ENCODE measurements at regions not wholly inside any gene's neighbourhood (a gene's known extent, or its start where the extent isn't known, plus 50 kb on each side); places are given as distances from the start of the nearest gene placed in this dataset.
"Not testable (repeated sequence)": the region's sequence is repeated elsewhere in the genome, so short reads cannot be mapped to it uniquely, and the experiment has no call there.

DNA sequence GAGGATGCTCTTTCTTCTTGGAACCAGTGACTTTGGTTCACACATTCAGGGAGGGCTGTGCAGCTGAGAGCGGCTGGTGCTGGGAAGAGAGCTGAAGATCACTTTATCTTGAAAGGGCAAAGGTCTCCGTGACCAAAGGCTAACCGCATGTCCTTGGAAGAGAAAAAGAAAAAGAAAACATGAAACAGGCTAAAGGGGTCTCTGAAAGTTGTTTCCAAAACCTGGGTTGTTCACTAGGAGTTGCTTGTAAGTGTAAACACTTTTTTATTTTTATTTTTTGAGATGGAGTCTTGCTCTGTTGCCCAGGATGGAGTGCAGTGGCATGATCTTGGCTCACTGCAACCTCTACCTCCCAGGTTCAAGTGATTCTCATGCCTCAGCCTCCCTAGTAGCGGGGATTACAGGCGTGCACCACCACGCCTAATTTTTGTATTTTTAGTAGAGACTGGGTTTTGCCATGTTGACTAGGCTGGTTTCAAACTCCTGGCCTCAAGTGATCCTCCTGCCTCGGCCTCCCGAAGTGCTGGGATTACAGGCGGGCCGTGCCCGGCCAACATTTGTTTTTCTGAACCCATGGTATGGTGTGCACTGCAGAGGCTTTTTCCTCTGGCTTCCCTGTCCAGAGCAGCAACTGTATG is 208.6 kb downstream of the C9orf50 start:
- not testable (repeated sequence) for H3K27me3 ChIP-seq, H3K36me3 ChIP-seq, H3K4me3 ChIP-seq, H3K9me3 ChIP-seq, DNase-seq

DNA sequence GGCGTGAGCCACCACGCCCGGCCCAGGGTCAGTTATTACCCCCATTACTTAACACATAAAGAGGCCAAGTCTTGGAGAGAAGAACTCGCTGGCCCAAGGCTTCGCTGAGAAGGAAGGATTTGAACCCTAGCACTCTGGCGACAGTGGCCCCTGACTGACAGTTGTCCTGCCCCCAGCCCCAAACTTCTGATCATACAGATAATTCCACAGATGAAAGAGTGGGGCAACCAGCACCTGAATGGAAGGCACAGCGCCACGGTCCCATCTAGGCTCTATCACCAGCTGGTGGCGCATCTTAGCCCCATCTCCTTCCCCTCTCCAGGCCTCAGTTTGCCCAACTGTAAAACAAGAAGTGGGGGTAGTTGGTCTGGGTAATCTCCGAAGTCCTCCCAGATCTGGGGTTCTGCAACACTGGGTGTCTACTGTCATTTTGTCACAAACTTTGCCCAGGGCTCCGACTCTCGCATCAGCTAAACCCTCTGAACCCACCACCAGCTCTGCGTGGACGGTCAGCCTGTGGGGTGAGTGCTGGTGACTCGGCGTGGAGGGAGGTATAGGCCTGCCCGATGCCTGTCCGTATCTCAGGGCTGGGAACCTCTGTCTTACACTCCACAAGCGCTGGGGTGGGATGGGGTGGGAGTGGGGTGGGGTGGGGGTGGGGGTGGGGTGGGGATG is 209.3 kb downstream of the C9orf50 start:
- H3K27me3 ChIP-seq: no peaks in the 10 kb centered on the region
- no peak overlapping the region for H3K4me3 ChIP-seq
- no peaks in the 10 kb centered on the region for H3K9me3 ChIP-seq
- H3K36me3 ChIP-seq: no peaks in the 10 kb centered on the region
- no peak for DNase-seq

DNA sequence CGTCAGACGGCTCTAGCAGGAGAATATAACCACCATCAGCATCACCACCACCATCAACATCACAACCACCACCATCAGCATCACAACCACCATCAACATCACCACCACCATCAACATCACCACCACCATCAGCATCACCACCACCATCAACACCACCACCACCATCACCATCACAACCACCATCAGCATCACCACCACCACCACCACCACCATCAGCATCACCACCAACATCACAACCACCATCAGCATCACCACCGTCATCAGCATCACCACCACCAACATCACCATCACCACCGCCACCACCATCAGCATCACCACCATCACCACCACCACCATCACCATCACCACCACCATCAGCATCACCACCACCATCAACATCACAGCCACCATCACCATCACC is 210.7 kb downstream of the C9orf50 start:
- H3K4me3 ChIP-seq: no peak overlapping the region
- H3K9me3 ChIP-seq: no peaks in the 10 kb centered on the region
- DNase-seq: no peak
- no peaks in the 10 kb centered on the region for H3K36me3 ChIP-seq
- H3K27me3 ChIP-seq: no peaks in the 10 kb centered on the region

DNA sequence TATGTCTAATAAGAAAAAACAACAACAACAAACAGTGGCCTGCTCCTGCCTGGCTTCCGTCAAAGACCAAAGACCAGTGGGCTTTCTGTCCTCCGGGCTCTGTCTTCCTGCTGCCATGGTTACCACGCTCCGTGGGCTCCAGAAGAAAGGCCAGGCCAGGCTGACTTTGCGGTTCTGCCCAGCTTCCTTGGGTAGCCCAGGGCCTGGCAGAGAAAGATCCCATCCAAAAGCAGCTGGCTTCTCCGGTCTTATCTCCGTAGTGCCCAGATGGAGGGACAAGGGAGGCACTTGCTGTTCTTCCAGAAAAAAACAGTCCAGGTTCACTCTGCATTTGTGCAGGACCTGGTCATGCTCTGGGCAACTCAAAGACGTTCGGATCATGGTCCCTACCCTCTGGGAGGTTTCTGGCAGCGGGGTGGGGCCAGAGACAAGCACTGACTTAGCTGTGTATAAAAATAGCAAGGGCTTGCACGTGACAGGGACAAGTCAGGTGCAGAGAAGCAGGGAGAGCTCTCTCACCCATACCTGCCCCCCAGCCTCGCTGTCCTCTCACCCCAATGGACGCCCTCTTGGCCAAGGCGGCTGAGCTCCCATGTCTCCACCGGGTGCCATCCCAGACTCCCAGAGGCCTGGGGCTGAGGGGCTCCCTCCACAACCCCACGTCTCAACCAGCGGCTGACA is 212.2 kb downstream of the C9orf50 start:
- no peaks in the 10 kb centered on the region for H3K9me3 ChIP-seq
- no peaks in the 10 kb centered on the region for H3K36me3 ChIP-seq
- DNase-seq: no peak
- H3K4me3 ChIP-seq: no peak overlapping the region
- H3K27me3 ChIP-seq: no peaks in the 10 kb centered on the region

DNA sequence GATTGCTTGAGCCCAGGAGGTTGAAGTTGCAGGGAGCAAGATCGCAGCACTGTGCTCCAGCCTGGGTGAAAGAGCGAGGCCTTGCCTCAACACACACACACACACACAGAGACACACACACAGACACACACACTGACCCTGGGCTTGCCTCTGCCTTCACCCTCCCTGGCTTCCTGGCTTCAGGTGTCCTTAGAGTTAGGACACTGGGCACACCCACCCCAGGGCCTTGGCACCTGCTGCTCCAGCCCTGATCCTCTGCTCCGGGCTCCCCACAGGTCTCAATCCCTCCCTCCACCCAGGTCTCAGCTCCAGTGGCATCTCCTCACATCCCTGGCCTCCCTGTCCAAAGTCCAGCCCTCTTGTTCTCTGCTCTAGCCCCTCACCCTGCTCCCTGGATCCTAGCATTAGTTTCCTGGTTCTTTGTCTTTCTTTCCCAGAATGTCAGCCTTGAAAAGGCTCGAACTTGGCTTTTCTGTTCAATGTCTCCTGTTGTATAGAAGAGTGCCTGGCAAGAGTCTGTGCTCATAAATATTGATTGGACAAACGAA is 212.9 kb downstream of the C9orf50 start:
- no peak for DNase-seq
- Histone ChIP-seq H3K27me3 (no peaks in the 10 kb centered on the region), H3K4me3 (no peak overlapping the region), H3K36me3 (no peaks in the 10 kb centered on the region), H3K9me3 (no peaks in the 10 kb centered on the region)

DNA sequence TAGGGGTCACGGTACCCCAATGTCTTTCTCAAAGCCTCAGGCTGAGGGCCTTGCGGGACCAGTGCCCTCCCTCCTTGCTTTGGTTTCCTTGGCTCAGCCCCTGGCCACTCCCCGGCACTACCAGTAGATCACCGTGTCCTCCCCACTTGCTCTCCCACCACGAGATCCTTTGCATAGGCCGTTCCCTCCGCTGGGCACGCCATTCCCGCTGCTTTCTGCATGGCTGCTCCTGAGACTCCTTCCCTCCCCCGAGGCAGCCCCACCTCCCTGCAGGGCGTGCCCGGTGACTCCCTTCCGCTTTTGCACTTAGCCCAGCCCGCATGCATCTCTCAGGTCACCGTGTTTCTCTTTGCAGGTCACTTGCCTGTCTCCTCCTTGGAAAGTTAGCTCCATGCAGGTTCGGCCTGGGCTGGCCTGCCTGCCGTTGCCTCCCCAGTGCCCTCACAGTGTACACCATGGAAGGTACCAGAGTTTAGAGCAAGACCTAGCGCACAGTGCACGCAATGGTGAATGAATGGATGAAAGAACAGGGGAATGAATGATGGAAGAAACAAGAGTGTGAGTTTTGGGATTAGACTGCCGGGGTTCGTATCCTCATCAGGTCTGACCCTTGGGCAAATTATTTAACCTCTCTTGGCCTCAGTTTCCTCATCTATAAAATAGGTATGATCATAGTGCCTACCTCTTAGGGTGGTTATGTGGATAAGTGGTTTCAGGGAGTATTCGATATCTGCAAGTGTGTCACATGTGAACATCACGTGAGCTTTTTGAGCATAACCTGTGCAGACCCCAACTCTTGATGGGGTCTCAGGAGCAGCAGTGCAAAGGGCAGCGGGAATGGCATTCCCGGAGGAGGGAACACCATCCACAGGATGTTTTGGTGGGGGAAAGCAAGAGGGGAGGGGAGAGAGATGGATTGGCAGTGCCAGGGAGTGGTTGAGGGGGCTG is 214.3 kb downstream of the C9orf50 start:
- Histone ChIP-seq H3K27me3 (no peaks in the 10 kb centered on the region), H3K9me3 (no peaks in the 10 kb centered on the region), H3K4me3 (no peak overlapping the region), H3K36me3 (no peaks in the 10 kb centered on the region)
- no peak for DNase-seq

DNA sequence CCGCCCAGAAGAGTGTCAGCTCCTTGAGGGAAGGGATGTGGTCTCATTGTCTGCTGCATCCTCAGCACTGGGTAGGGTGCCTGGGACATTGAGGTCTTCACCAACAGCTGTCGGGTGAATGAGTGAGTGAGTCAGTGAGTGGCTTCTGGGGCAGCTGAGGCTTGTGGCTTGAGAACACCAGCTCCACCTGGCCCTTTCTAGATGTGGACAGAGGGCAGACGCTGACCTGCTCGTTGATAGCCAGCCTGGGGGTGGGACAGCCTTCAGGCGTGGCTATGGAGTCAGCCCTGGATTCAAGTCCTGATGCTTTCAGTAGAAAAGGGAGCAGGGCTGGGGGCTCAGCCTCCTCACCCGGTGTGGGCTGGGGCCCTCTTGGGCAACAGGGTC is 215.1 kb downstream of the C9orf50 start:
- Histone ChIP-seq H3K36me3 (no peaks in the 10 kb centered on the region), H3K9me3 (no peaks in the 10 kb centered on the region), H3K27me3 (no peaks in the 10 kb centered on the region), H3K4me3 (no peak overlapping the region)
- DNase-seq: no peak

DNA sequence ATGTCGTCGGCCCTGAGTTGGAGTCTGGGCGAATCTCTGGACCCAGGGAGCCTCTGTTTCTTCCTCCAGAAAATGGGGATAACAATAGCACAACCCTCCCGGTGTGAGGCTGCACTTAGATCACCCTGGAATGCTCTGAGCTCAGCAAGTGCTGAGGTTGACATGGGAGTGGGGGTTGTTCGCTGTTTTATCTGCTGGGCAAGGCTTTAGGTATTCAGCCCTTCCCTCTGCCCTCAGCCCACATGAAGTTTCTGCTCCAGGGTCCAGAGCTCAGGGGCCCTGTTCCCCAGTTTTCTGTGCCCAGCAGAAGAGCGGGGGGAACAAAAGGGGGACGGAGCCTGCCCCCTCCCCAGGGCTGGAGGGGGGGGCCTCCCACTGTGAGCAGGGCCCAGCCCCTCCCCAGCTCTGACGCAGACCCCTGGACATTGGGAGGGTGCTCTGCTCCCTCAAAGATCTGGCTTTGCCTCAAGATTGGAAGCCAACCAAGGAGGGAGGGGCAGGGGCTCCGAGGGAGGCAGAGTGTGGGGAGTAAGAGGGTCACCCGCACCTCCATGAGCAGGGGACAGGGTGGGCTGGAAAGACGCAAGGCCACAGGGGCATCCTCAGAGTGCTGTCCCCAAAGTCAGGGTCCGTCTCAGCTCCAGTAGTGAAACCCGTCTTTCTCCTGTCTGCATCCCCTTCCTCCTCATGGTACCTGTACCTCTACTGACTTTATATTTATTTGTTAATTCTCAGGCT is 215.6 kb downstream of the C9orf50 start:
- DNase-seq: no peak
- H3K4me3 ChIP-seq: no peak overlapping the region
- H3K9me3 ChIP-seq: no peaks in the 10 kb centered on the region
- H3K36me3 ChIP-seq: no peaks in the 10 kb centered on the region
- no peaks in the 10 kb centered on the region for H3K27me3 ChIP-seq

DNA sequence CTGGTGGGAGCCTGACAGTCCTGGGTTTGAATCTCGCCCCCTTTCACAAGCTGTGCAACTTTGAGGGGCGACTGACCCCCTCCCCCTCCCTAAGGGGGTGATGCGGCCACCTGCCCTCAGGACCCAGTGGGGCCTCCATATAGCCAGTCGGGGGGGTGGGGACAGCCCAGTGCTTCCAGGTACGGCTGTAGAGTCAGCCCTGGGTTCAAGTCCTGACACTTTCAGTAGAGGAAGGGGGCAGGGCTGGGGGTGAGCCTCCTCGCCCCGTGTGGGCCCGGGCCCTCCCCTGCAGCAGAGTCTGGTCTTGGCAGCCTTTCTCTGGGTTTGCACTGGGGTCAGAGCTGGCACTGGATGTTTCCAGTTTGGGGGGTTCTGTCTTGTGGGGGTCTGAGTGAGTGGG is 216.3 kb downstream of the C9orf50 start:
- H3K27me3 ChIP-seq: no peaks in the 10 kb centered on the region
- no peak for DNase-seq
- H3K36me3 ChIP-seq: no peaks in the 10 kb centered on the region
- H3K9me3 ChIP-seq: no peaks in the 10 kb centered on the region
- H3K4me3 ChIP-seq: no peak overlapping the region

DNA sequence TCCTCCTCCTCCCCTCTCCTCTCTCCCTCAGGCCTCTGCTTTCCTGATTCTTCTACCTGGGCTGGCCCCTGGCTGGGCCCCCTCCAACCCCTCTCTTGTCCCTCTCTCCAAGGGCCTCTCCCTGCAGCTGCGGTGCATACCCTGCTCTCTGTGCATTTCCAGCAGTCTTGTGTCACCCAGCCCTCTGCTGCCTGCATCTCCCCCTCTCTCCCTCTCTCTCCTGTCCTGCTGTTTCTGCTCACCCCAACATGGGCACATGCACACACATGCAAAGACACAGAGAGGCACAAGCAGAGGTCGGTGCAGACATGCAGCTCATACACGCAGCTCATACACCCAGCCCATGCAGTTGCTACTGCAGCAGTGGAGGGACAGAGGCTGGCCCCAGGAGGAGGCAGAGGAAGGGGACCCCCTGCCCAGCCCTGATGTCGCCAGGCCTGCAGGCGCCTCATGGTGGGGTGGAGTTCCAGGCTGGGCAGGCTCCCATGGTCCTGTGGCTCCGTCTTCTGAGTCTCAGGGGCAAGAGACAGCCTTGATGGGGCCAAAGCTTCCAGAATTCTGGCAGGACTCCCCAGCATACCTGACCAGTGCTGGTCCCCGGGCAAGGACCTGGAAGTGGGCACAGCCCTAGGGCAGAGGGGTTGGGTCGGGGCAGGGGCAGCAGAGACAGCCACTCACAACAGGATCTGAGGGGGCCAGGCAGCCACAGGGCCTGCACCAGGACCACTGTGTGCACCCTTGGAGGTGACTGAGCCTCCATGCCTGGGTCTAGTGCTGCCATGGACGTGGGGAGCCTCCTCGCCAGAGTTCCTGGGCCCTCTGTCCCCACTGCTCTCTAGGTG is 216.9 kb downstream of the C9orf50 start:
- H3K36me3 ChIP-seq: no peaks in the 10 kb centered on the region
- no peak overlapping the region for H3K4me3 ChIP-seq
- no peaks in the 10 kb centered on the region for H3K9me3 ChIP-seq
- H3K27me3 ChIP-seq: no peaks in the 10 kb centered on the region
- DNase-seq: no peak

DNA sequence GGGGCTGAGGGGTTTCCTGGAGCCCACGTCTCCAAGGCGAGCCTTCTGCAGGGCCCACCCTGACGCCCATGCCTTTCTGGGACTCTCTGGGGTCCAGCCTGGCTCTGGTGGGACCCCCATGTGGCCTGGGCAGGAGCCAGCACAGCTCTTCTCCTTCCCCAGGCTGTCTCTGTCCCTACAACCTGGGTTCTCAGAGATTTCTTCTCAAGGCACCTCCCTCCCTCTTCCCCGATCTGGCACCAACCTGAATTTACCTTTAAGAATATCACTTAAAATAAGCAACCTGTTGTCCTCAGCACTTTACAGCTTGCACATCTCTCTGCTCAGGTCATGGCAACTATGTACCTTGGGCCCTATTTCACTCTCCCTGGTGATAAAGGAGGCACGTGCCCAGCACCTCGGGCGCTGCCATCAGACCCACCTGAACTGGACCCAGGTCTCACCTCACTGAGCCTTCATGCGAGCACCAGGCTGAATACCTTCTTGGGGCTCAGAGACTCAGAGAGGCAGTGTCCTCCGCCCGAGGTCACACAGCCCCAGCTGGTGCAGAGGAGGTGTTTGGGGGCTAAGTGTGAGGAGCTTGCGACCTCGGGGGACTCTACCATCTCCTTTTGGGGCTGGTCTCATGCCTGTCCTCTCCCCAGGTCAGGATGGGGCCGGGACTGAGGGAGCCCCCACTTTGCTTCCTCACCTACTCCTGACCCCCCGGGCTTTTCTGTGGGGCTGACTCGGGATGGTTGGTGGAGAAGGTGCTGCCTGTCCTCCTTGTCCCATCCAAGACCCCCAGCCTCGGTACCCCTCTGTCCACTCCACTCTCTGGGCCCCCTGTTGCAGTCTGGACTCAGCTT is 217.7 kb downstream of the C9orf50 start:
- Histone ChIP-seq H3K9me3 (no peaks in the 10 kb centered on the region), H3K27me3 (no peaks in the 10 kb centered on the region)
- DNase-seq: no peak

DNA sequence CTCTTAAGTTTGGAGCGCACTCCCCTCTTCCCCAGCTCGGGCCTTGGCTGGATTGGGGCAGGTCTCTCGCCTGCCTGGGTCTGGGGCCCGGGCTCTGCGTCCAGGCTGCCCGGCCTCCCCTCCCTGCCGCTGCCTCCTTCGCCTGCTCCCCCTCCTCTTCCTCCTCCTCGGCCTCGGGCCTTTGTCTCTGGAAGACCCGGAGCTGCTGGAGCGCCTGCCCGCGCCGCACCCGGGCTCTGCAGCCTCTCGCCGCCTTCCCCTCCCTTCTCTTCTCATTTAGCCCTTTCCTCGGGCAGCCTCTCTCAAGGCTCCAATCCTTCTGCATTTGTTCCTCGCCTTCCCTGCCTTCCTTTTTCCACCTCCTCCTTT is 218.5 kb downstream of the C9orf50 start:
- no peaks in the 10 kb centered on the region for H3K27me3 ChIP-seq

More for the DNA sequence above, 217.7 kb downstream of the C9orf50 start:
- H3K4me3 ChIP-seq: no peak overlapping the region
- no peaks in the 10 kb centered on the region for H3K36me3 ChIP-seq

DNA sequence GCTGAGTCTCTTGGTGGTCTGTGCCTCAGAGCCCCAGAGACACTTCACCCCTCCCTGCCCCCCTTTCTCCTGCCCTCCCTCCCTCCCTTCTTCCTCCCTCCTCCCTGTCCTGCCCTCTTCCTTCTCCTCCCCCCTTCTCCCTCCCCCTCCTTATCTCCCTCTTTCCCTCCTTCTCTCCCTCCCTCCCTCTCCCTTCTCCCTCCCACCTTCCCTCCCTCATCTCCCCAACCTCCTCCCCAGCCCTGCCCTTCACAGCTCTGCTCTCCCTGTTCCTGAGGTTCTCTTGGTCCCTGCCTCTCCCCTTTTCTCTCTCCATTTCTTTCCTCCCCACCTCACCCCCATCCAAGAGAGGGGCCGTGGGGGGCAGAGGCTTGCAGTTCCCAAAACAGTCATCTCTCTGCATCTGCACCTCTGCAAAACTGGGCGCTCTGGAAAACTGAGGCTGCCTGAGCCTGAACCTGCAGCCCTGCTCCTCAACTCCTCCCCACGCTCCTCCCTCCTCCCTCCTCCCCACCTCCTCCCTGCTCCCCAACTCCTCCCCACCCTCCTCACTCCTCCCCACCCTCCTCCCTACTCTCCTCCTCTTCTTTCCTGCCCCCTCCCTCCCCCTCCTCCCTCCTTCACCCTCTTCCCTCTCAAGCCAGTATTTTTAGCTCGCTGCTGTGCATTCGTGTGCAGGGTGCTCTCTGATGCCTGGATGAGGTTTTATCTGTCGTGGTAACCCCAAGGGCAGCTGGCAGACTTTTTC is 219.1 kb downstream of the C9orf50 start:
- H3K4me3 ChIP-seq: no peak overlapping the region

More for the DNA sequence above, 218.5 kb downstream of the C9orf50 start:
- DNase-seq: no peak
- Histone ChIP-seq H3K9me3 (no peaks in the 10 kb centered on the region), H3K4me3 (no peak overlapping the region), H3K36me3 (no peaks in the 10 kb centered on the region)

DNA sequence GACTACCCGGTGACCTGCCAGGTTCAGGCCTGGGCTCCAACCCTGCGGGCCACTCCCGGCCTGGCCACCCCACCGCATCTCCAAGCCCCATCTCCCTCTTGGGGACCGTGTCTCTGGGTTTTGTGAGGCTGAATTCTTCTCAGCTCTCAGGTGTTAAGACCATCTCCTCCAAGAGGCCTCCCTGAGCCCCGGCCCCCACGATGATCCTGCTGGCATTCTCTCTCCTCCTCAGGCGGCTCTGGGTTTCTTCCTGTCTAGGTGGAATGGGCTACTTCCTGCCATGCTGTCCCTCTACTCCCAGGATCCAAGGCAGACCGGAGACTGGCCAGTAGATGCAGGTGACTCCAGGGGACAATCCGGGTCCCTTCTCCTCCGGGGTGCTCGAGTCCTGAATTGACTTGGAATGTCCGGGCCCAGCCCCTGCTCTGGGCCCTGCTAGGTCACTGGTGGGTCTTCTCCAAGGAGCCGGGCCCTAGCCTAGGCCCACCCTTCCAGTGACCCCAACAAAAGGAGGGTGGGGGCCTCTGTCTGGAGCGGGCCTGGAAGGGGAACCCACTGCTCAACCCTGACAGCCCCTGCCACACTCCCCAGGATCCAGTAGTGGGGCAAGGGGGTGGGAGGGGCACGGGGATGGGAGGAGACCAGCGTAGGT is 219.8 kb downstream of the C9orf50 start:
- Histone ChIP-seq H3K4me3 (no peak overlapping the region), H3K9me3 (no peaks in the 10 kb centered on the region)
- DNase-seq: no peak

More for the DNA sequence above, 219.1 kb downstream of the C9orf50 start:
- Histone ChIP-seq H3K9me3 (no peaks in the 10 kb centered on the region), H3K27me3 (no peaks in the 10 kb centered on the region), H3K36me3 (no peaks in the 10 kb centered on the region)
- DNase-seq: no peak

More for the DNA sequence above, 219.8 kb downstream of the C9orf50 start:
- Histone ChIP-seq H3K27me3 (no peaks in the 10 kb centered on the region), H3K36me3 (no peaks in the 10 kb centered on the region)
